ENCODE measurements at regions not wholly inside any gene's neighbourhood (a gene's known extent, or its start where the extent isn't known, plus 50 kb on each side); places are given as distances from the start of the nearest gene placed in this dataset.

GRCh38 chr5:129379406-129379805 is 80.7 kb upstream of the ADAMTS19 start:
- TF ChIP-seq BORCS8-MEF2B (CRISPR knock-in tag; IDR thresholded peaks at IDR 0.05) (no peak), ZFP90 (CRISPR knock-in tag; IDR thresholded peaks at IDR 0.05; ENCODE audit: borderline replicate concordance) (no peak), GABPB1 (CRISPR knock-in tag; IDR thresholded peaks at IDR 0.05) (no peak), NR2F2 (IDR thresholded peaks at IDR 0.05; ENCODE audit: borderline replicate concordance, low read depth) (no peak), ISX (CRISPR knock-in tag; conservative IDR thresholded peaks at IDR 0.05) (no peak), PRPF4 (IDR thresholded peaks at IDR 0.05; ENCODE audit: low read depth, low read length, poor library complexity, severe bottlenecking) (no peak), TBX3 (IDR thresholded peaks at IDR 0.05; ENCODE audit: borderline replicate concordance) (no peak), HINFP (CRISPR knock-in tag; IDR thresholded peaks at IDR 0.05; ENCODE audit: low read depth) (no peak), SP5 (CRISPR knock-in tag; IDR thresholded peaks at IDR 0.05; ENCODE audit: borderline replicate concordance, low read depth) (no peak)
- TF ChIP-seq, protein P1, sequence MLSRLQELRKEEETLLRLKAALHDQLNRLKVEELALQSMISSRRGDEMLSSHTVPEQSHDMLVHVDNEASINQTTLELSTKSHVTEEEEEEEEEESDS (CRISPR knock-in tag; IDR thresholded peaks at IDR 0.05; ENCODE audit: borderline replicate concordance) = no peak
- TF ChIP-seq, protein P2, sequence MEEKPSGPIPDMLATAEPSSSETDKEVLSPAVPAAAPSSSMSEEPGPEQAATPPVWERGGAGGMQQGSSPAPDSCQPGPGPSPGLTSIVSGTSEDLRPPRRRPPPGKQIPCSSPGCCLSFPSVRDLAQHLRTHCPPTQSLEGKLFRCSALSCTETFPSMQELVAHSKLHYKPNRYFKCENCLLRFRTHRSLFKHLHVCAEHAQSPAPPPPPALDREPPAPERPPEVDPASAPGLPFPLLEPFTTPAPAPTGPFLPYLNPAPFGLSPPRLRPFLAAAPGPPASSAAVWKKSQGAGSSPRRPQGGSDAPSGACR (CRISPR knock-in tag; IDR thresholded peaks at IDR 0.05) = no peak
- TF ChIP-seq, protein P3, sequence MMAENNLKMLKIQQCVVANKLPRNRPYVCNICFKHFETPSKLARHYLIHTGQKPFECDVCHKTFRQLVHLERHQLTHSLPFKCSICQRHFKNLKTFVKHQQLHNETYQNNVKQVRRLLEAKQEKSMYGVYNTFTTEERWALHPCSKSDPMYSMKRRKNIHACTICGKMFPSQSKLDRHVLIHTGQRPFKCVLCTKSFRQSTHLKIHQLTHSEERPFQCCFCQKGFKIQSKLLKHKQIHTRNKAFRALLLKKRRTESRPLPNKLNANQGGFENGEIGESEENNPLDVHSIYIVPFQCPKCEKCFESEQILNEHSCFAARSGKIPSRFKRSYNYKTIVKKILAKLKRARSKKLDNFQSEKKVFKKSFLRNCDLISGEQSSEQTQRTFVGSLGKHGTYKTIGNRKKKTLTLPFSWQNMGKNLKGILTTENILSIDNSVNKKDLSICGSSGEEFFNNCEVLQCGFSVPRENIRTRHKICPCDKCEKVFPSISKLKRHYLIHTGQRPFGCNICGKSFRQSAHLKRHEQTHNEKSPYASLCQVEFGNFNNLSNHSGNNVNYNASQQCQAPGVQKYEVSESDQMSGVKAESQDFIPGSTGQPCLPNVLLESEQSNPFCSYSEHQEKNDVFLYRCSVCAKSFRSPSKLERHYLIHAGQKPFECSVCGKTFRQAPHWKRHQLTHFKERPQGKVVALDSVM (CRISPR knock-in tag; IDR thresholded peaks at IDR 0.05) = no peak
- Histone ChIP-seq H3K4me2 (ENCODE audit: low read depth, low read length) (no peak overlapping the region), H3K27me3 (ENCODE audit: control insufficient read depth in 1 of 2, insufficient read depth in 2 of 2, low read length in 2 of 2) (no peaks in the 10 kb centered on the region), H4K20me1 (ENCODE audit: insufficient read depth, low read length) (no peaks in the 10 kb centered on the region), H3K79me2 (ENCODE audit: insufficient read depth, low read length) (no peaks in the 10 kb centered on the region), H3K4me1 (ENCODE audit: insufficient read depth, low read length) (no peaks in the 10 kb centered on the region), H3K36me3 (replicated peaks in 1 of 2; ENCODE audit: control insufficient read depth in 1 of 2, insufficient read depth in 2 of 2, low read length in 2 of 2) (no peaks in the 10 kb centered on the region), H3K27ac (ENCODE audit: extremely low read length, insufficient read depth, low read length) (no peak overlapping the region), H3K4me3 (replicated peaks in 1 of 3; ENCODE audit: insufficient read depth in 1 of 3, low read depth in 2 of 3, low read length in 3 of 3) (no peak overlapping the region), H3K9me3 (ENCODE audit: low read length) (no peaks in the 10 kb centered on the region), H3K9ac (ENCODE audit: insufficient read depth, low read depth, low read length) (no peak overlapping the region), H2AFZ (ENCODE audit: low read length) (no peak overlapping the region)
- FAIRE-seq (no peak), DNase-seq (ENCODE audit: low spot score) (no peak), ATAC-seq (no peak)
- POLR2A ChIA-PET = no interaction called here
- no TSS peak for BruUV-seq (replicated peaks)
- CTCF ChIA-PET (ENCODE audit: low intra/inter-chr PET ratio, low total read pairs) = no interaction called here
- in situ Hi-C loops (cut with HindIII; ENCODE audit: extremely low pct_ligation_motif_present, low pct_unique_long_range_greater_than_20kb) (no loop called here), intact Hi-C loops (cut with micrococcal nuclease; ENCODE audit: unreplicated experiment) (no loop called here)
- WGBS (ENCODE audit: low lambda C conversion rate) = 24% methylated on average over 4 of the region's 4 CpGs

Measured in HepG2 (cell line).